ENCODE measurements at regions not wholly inside any gene's neighbourhood (a gene's known extent, or its start where the extent isn't known, plus 50 kb on each side); places are given as distances from the start of the nearest gene placed in this dataset.

GRCh38 chr10:131002031-131002861 is 309.3 kb downstream of the TCERG1L start:
- no peak overlapping the region for H2AFZ ChIP-seq (ENCODE audit: low read depth)
- H3K27me3 ChIP-seq (ENCODE audit: insufficient read depth, low read depth), result no peaks in the 10 kb centered on the region
- H3K9ac ChIP-seq, result no peak overlapping the region
- TF ChIP-seq CTCF (conservative IDR thresholded peaks at IDR 0.05; ENCODE audit: low read depth, low read length), result no peak
- H3K4me3 ChIP-seq (IDR thresholded peaks at IDR 0.05; ENCODE audit: insufficient read depth, low read depth, low read length), result no peak overlapping the region
- no peak overlapping the region for H3K4me2 ChIP-seq
- no peaks in the 10 kb centered on the region for H4K20me1 ChIP-seq (ENCODE audit: insufficient read depth)
- no peaks in the 10 kb centered on the region for H3K36me3 ChIP-seq (ENCODE audit: insufficient read depth)
- H3K4me1 ChIP-seq (ENCODE audit: low read depth, poor library complexity, severe bottlenecking), result no peaks in the 10 kb centered on the region
- no peaks in the 10 kb centered on the region for H3K79me2 ChIP-seq (ENCODE audit: insufficient read depth, low read depth)
- no peak overlapping the region for H3K27ac ChIP-seq

- no peaks in the 10 kb centered on the region for H3K79me2 ChIP-seq (ENCODE audit: insufficient read depth, low read depth)
- H3K4me3 ChIP-seq (IDR thresholded peaks at IDR 0.05; ENCODE audit: insufficient read depth, low read depth, low read length), result no peak overlapping the region
- H3K4me1 ChIP-seq (ENCODE audit: low read depth, poor library complexity, severe bottlenecking), result no peaks in the 10 kb centered on the region
- TF ChIP-seq CTCF (conservative IDR thresholded peaks at IDR 0.05; ENCODE audit: low read depth, low read length), result no peak
- H3K4me2 ChIP-seq, result no peak overlapping the region
- H3K36me3 ChIP-seq (ENCODE audit: insufficient read depth), result no peaks in the 10 kb centered on the region
- H3K27ac ChIP-seq, result no peak overlapping the region
- no peaks in the 10 kb centered on the region for H3K27me3 ChIP-seq (ENCODE audit: insufficient read depth, low read depth)
- no peak overlapping the region for H2AFZ ChIP-seq (ENCODE audit: low read depth)
- H4K20me1 ChIP-seq (ENCODE audit: insufficient read depth), result no peaks in the 10 kb centered on the region
- H3K9ac ChIP-seq, result no peak overlapping the region
Measured at GRCh38 chr10:131003455-131003854, 308.1 kb downstream of the TCERG1L start.

- Histone ChIP-seq H2AFZ (ENCODE audit: low read depth) (no peak overlapping the region), H3K9ac (no peak overlapping the region), H3K36me3 (ENCODE audit: insufficient read depth) (no peaks in the 10 kb centered on the region), H3K4me2 (no peak overlapping the region), H4K20me1 (ENCODE audit: insufficient read depth) (no peaks in the 10 kb centered on the region), H3K4me3 (IDR thresholded peaks at IDR 0.05; ENCODE audit: insufficient read depth, low read depth, low read length) (no peak overlapping the region), H3K4me1 (ENCODE audit: low read depth, poor library complexity, severe bottlenecking) (no peaks in the 10 kb centered on the region), H3K27ac (no peak overlapping the region), H3K79me2 (ENCODE audit: insufficient read depth, low read depth) (no peaks in the 10 kb centered on the region), H3K27me3 (ENCODE audit: insufficient read depth, low read depth) (no peaks in the 10 kb centered on the region)
- TF ChIP-seq CTCF (conservative IDR thresholded peaks at IDR 0.05; ENCODE audit: low read depth, low read length), result no peak
Measured at GRCh38 chr10:131004276-131004675, 307.2 kb downstream of the TCERG1L start.

- Histone ChIP-seq H3K79me2 (ENCODE audit: insufficient read depth, low read depth) (no peaks in the 10 kb centered on the region), H3K4me2 (no peak overlapping the region), H4K20me1 (ENCODE audit: insufficient read depth) (no peaks in the 10 kb centered on the region), H3K27ac (no peak overlapping the region), H3K36me3 (ENCODE audit: insufficient read depth) (no peaks in the 10 kb centered on the region), H3K4me3 (IDR thresholded peaks at IDR 0.05; ENCODE audit: insufficient read depth, low read depth, low read length) (no peak overlapping the region), H3K27me3 (ENCODE audit: insufficient read depth, low read depth) (no peaks in the 10 kb centered on the region), H3K4me1 (ENCODE audit: low read depth, poor library complexity, severe bottlenecking) (no peaks in the 10 kb centered on the region), H3K9ac (no peak overlapping the region), H2AFZ (ENCODE audit: low read depth) (no peak overlapping the region)
- TF ChIP-seq CTCF (conservative IDR thresholded peaks at IDR 0.05; ENCODE audit: low read depth, low read length), result no peak
Measured at GRCh38 chr10:131006458-131007256, 304.9 kb downstream of the TCERG1L start.

Measured in KMS-11 (cell line).